GM21423 (cell line): ENCODE measurements at regions not wholly inside any gene's neighbourhood (a gene's known extent, or its start where the extent isn't known, plus 50 kb on each side); places are given as distances from the start of the nearest gene placed in this dataset.
"Not testable (repeated sequence)": the region's sequence is repeated elsewhere in the genome, so short reads cannot be mapped to it uniquely, and the experiment has no call there.

ENCODE experiments used
- ATAC-seq: cut with Tn5 transposase; IDR thresholded peaks from one replicate; pipeline ENCODE4 v1.9.1; 2021; ENCODE audit warnings: mild to moderate bottlenecking, moderate library complexity; ENCODE audit not compliant: unreplicated experiment

GRCh38 chr5:100693481-100693880, 158.3 kb downstream of the FAM174A start:
- no peak for ATAC-seq

GRCh38 chr5:100694100-100694499, 158.9 kb downstream of the FAM174A start:
- peak; percentile 61 for ATAC-seq

- ATAC-seq: no peak
Observed at GRCh38 chr5:100697970-100698369, 162.8 kb downstream of the FAM174A start.

DNA sequence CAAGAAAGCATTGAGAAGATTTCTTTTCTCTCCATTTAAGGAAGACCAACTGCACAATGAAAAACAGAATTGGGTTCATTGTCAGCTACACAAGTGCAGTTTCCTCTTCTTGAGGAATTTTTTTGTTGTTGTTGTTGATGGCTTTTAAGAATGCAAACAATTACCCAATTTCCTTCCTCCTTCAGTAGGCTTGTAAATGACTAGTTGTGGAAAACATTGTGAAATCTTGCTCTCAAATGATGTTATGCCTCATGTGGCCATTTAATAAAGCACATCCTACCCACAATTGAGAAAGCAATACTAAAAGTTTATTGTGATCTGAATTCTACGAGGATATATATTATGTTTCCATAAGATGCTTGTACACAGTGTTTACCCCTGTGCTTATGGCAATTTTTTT, 171.6 kb downstream of the FAM174A start:
- no peak for ATAC-seq

- ATAC-seq: no peak
Observed at GRCh38 chr5:100708645-100709171, 173.5 kb downstream of the FAM174A start.

DNA sequence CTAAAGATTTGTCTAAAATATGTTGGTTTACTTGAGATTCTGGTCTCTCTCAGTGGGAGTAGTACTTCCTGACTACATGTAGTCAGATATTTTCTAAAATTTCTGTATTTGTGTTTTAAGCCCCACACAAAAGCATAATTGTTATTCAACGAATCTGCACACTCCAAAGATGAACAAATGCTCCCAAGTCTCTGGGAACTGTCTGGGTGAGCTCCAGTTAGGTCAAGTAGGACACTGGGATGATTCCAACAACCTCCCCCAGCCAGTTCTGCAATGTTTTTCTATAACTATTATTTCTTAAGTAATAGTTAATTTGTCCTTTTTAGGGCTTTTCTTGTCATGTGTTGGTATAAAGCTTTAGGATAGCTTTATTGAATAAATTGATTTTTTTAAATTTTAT, 174.6 kb downstream of the FAM174A start:
- no peak for ATAC-seq

GRCh38 chr5:100714780-100715179, 179.6 kb downstream of the FAM174A start:
- not testable (repeated sequence) for ATAC-seq

- ATAC-seq: no peak
Observed at GRCh38 chr5:100722657-100723056, 180.4 kb downstream of the ST8SIA4 start.

- no peak for ATAC-seq
Observed at GRCh38 chr5:100723229-100723628, 179.9 kb downstream of the ST8SIA4 start.

GRCh38 chr5:100726116-100726515, 177.0 kb downstream of the ST8SIA4 start:
- no peak for ATAC-seq

GRCh38 chr5:100731768-100732167, 171.3 kb downstream of the ST8SIA4 start:
- peak; percentile 95 for ATAC-seq

- peak; percentile 91 for ATAC-seq
Observed at GRCh38 chr5:100746730-100747129, 156.4 kb downstream of the ST8SIA4 start.

DNA sequence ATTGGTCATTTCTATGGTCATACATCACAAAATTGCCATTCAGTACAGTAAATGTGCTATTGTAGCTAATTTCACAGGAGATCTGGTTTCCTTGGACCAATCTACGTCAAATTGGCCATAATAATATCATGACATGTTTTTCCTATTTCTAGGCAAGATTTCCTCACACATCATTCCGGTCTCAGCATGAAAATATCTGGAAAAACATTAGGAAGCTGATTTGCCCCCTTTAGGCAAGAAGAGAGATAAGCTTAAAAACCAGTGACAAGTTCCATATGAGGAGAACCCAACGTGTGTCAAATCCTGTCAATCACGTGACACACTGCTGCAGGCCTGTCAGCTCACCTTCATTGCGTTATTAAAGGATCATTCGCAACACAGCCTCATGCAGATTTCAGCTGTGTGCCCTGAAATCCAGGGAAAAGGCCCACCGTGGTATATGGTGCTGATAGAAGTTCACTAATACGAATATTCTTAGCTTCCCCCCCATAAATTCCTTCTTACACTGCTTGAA, 153.3 kb downstream of the ST8SIA4 start:
- ATAC-seq: no peak

- no peak for ATAC-seq
Observed at GRCh38 chr5:100755435-100755834, 147.6 kb downstream of the ST8SIA4 start.
